HCT116 (cell line): ENCODE measurements at regions not wholly inside any gene's neighbourhood (a gene's known extent, or its start where the extent isn't known, plus 50 kb on each side); places are given as distances from the start of the nearest gene placed in this dataset.

Experiments
- ATAC-seq: fragments of 200-7000 bp; cut with Tn5 transposase; 2 replicates; pipeline ENCODE4 v1.9.1; 2020; ENCODE audit warnings: mild to moderate bottlenecking, moderate library complexity
- BruUV-seq: library from RNA; stranded (reverse); fragments of 400-500 nt; replicated peaks from 2 replicates; lab custom pipeline; 2021; lab: Mats Ljungman, UMichigan
- CTCF ChIA-PET: fragments of 300-600 bp; sonication (Branson Sonifier 250); formaldehyde crosslinking; loops from one replicate; lab custom pipeline; 2021; ENCODE audit warnings: antibody characterized with exemption; lab: Charles Lee
- POLR2A ChIA-PET: fragments of 300-600, 350-600 bp; sonication (Branson Sonifier 250); formaldehyde crosslinking; loops from one replicate; lab custom pipeline; 2021; ENCODE audit warnings: antibody characterized with exemption; lab: Charles Lee
- RAD21 ChIA-PET, 2 experiments: fragments of 300-600 bp; sonication (Branson Sonifier 250); formaldehyde crosslinking; loops; one replicate each; lab custom pipeline; 2023; ENCODE audit warnings: low total read pairs in 2 of 2; ENCODE audit not compliant: uncharacterized antibody in 2 of 2, unreplicated experiment in 2 of 2, low non-redundant PET in 1 of 2; lab: Charles Lee
- DNase-seq: peaks from one replicate; pipeline ENCODE4 v3.0.0-alpha.2; 2010; ENCODE audit warnings: low read depth, low spot score
- H2AFZ ChIP-seq: fragments of 200-600 bp; shearing (Covaris generic), sonication (generic); 2 replicates; pipeline ENCODE4 v1.6.1; 2017; ENCODE audit warnings: low read depth, mixed run types, mixed read lengths, antibody characterized with exemption, low read length; ENCODE audit not compliant: poor library complexity, severe bottlenecking
- H3K27ac ChIP-seq: 2 replicates; pipeline ENCODE4 v1.5.1; 2012; ENCODE audit warnings: low read depth, low read length
- H3K27me3 ChIP-seq: fragments of 200-600 bp; sonication (generic); 2 replicates; pipeline ENCODE4 v1.6.1; 2016; ENCODE audit warnings: mixed run types, low read length, mixed read lengths; ENCODE audit not compliant: insufficient read depth
- H3K36me3 ChIP-seq, 2 experiments: fragments of 200-500 bp in 1 of 2; fragments of 200-600 bp in 1 of 2; sonication (Bioruptor generic) in 1 of 2; sonication (generic) in 1 of 2; 2 replicates each; pipeline versions ENCODE4 v1.5.1 to v1.6.1; 2014 to 2016; ENCODE audit warnings: low read length in 2 of 2, inconsistent platforms in 1 of 2, mixed read lengths in 1 of 2, mixed run types in 1 of 2; ENCODE audit not compliant: insufficient read depth in 2 of 2, control insufficient read depth in 1 of 2
- H3K4me1 ChIP-seq, 2 experiments: fragments of 200-600 bp in 1 of 2; sonication (generic) in 1 of 2; 2 replicates each; pipeline versions ENCODE4 v1.5.1 to v1.6.1; 2012 to 2017; ENCODE audit warnings: low read length in 2 of 2, inconsistent platforms in 1 of 2, mild to moderate bottlenecking in 1 of 2, mixed read lengths in 1 of 2, mixed run types in 1 of 2, moderate library complexity in 1 of 2; ENCODE audit not compliant: insufficient read depth in 2 of 2, control insufficient read depth in 1 of 2
- H3K4me2 ChIP-seq: fragments of 200-600 bp; sonication (generic); 2 replicates; pipeline ENCODE4 v1.6.1; 2017; ENCODE audit warnings: mixed run types, low read length, mixed read lengths
- H3K4me3 ChIP-seq, 2 experiments: fragments of 200-600 bp in 1 of 2; sonication (generic) in 1 of 2; replicated peaks in 1 of 2; 2 replicates each; pipeline ENCODE4 v1.5.1; 2011 to 2016; ENCODE audit warnings: low read length in 2 of 2, control low read depth in 1 of 2, low read depth in 1 of 2, mild to moderate bottlenecking in 1 of 2, mixed read lengths in 1 of 2, mixed run types in 1 of 2
- H3K79me2 ChIP-seq: fragments of 200-600 bp; sonication (generic); 2 replicates; pipeline ENCODE4 v1.6.1; 2017; ENCODE audit warnings: mild to moderate bottlenecking, mixed run types, low read length, moderate library complexity, mixed read lengths; ENCODE audit not compliant: insufficient read depth
- H3K9ac ChIP-seq: fragments of 200-600 bp; sonication (generic); 2 replicates; pipeline ENCODE4 v1.6.1; 2016; ENCODE audit warnings: low read length, mixed read lengths
- H3K9me2 ChIP-seq: fragments of 200-600 bp; sonication (generic), shearing (Covaris generic); 2 replicates; pipeline ENCODE4 v1.6.1; 2017; ENCODE audit warnings: mixed run types, mild to moderate bottlenecking, moderate library complexity; ENCODE audit not compliant: insufficient read depth
- H3K9me3 ChIP-seq, 2 experiments: fragments of 200-500 bp in 1 of 2; fragments of 200-600 bp in 1 of 2; sonication (Bioruptor generic) in 1 of 2; sonication (generic) in 1 of 2; 2 replicates each; pipeline ENCODE4 v1.6.1; 2014 to 2017; ENCODE audit warnings: low read length in 2 of 2, mixed read lengths in 2 of 2, inconsistent platforms in 1 of 2, low read depth in 1 of 2, mild to moderate bottlenecking in 1 of 2, mixed run types in 1 of 2, moderate library complexity in 1 of 2; ENCODE audit not compliant: control insufficient read depth in 1 of 2, insufficient read depth in 1 of 2
- H4K20me1 ChIP-seq: fragments of 200-600 bp; sonication (generic), shearing (Covaris generic); 2 replicates; pipeline ENCODE4 v1.6.1; 2017; ENCODE audit warnings: mixed run types, mild to moderate bottlenecking, moderate library complexity; ENCODE audit not compliant: insufficient read depth
- ATF3 ChIP-seq: IDR thresholded peaks from 2 replicates; pipeline ENCODE4 v1.6.1; 2012
- EGR1 ChIP-seq: IDR thresholded peaks from 2 replicates; pipeline ENCODE4 v1.6.1; 2012; ENCODE audit warnings: low read depth
- EZH2phosphoT487 ChIP-seq: fragments of 200-600 bp; IDR thresholded peaks from 2 replicates; pipeline ENCODE4 v1.6.1; 2018; ENCODE audit warnings: antibody characterized with exemption, borderline replicate concordance
- MAX ChIP-seq: IDR thresholded peaks from 2 replicates; pipeline ENCODE4 v1.6.1; 2012
- REST ChIP-seq: IDR thresholded peaks from 2 replicates; pipeline ENCODE4 v1.6.1; 2012; ENCODE audit warnings: low read depth
- SP1 ChIP-seq: IDR thresholded peaks from 2 replicates; pipeline ENCODE4 v1.6.1; 2012; ENCODE audit warnings: low read depth
- ZBTB33 ChIP-seq: IDR thresholded peaks from 2 replicates; pipeline ENCODE4 v1.6.1; 2011; ENCODE audit warnings: mild to moderate bottlenecking, low read length, moderate library complexity; ENCODE audit not compliant: insufficient replicate concordance; ENCODE audit errors: extremely low read depth
- ZFX ChIP-seq: fragments of 450-650 bp; IDR thresholded peaks from 2 replicates; pipeline ENCODE4 v1.6.1; 2017
- intact Hi-C: fragments of 100-400 bp; cut with micrococcal nuclease; formaldehyde crosslinking; loops from 2 replicates; pipeline ENCODE4 v1.10.0; 2022

GRCh38 chr14:57139173-57139572, 129.5 kb downstream of the EXOC5 start:
- no peak overlapping the region for H3K27ac ChIP-seq
- no peaks in the 10 kb centered on the region for H4K20me1 ChIP-seq
- DNase-seq (no peak), ATAC-seq (no peak)
- H3K9me3 ChIP-seq = no peaks in the 10 kb centered on the region
- H3K4me2 ChIP-seq = no peak overlapping the region
- TF ChIP-seq SP1 = no peak
- TF ChIP-seq ATF3 = no peak
- no peak for TF ChIP-seq EZH2phosphoT487
- TF ChIP-seq ZFX = no peak
- no peak for TF ChIP-seq ZBTB33
- no peak for TF ChIP-seq REST
- TF ChIP-seq MAX = no peak
- no peak for TF ChIP-seq EGR1
- no peak overlapping the region for H3K4me3 ChIP-seq
- H3K4me1 ChIP-seq = no peaks in the 10 kb centered on the region
- BruUV-seq = no TSS peak
- H3K9me2 ChIP-seq = no peaks in the 10 kb centered on the region
- intact Hi-C loops = no loop called here
- ChIA-PET CTCF (no interaction called here), POLR2A (no interaction called here), RAD21 (no interaction called here)
- no peaks in the 10 kb centered on the region for H3K36me3 ChIP-seq
- H3K9ac ChIP-seq = no peak overlapping the region
- H2AFZ ChIP-seq = no peak overlapping the region
- H3K27me3 ChIP-seq = no peaks in the 10 kb centered on the region
- no peaks in the 10 kb centered on the region for H3K79me2 ChIP-seq
